ENCODE measurements at regions not wholly inside any gene's neighbourhood (a gene's known extent, or its start where the extent isn't known, plus 50 kb on each side); places are given as distances from the start of the nearest gene placed in this dataset.

DNA sequence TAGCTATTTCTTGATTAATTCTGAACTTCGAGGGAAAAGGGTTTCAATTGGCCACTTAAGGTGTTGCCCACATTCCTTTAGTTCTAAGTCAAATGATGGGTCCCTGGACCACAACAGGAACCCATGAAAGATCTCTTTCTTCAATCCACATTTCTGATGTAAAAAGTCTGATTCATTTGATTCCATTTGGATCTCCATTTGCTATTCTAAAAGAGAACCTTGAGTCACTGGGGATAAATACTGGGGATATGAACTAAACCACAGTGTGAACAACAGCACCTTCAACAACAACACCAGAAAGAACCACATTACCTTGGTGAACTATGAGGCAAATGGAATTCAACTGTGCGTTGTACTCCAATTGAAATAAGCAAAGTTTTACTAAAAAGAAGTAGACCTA, 108.9 kb upstream of the IRX5 start:
- TF ChIP-seq, protein P1, sequence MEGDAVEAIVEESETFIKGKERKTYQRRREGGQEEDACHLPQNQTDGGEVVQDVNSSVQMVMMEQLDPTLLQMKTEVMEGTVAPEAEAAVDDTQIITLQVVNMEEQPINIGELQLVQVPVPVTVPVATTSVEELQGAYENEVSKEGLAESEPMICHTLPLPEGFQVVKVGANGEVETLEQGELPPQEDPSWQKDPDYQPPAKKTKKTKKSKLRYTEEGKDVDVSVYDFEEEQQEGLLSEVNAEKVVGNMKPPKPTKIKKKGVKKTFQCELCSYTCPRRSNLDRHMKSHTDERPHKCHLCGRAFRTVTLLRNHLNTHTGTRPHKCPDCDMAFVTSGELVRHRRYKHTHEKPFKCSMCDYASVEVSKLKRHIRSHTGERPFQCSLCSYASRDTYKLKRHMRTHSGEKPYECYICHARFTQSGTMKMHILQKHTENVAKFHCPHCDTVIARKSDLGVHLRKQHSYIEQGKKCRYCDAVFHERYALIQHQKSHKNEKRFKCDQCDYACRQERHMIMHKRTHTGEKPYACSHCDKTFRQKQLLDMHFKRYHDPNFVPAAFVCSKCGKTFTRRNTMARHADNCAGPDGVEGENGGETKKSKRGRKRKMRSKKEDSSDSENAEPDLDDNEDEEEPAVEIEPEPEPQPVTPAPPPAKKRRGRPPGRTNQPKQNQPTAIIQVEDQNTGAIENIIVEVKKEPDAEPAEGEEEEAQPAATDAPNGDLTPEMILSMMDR (IDR thresholded peaks at IDR 0.05) = no peak
- no peak for TF ChIP-seq POLR2A (IDR thresholded peaks at IDR 0.05)
